Adrenal gland (tissue), 5 donors: ENCODE measurements at regions not wholly inside any gene's neighbourhood (a gene's known extent, or its start where the extent isn't known, plus 50 kb on each side); places are given as distances from the start of the nearest gene placed in this dataset.

Experiments
- POLR2A ChIP-seq, 2 donors: fragments of 450-650 bp; IDR thresholded peaks; one replicate each; pipeline ENCODE4 v1.6.1; 2017; ENCODE audit warnings: antibody characterized with exemption in 2 of 2, mild to moderate bottlenecking in 2 of 2, moderate library complexity in 1 of 2
- TF ChIP-seq, protein P1 (sequence below), 6 experiments: fragments of 450-650 bp in 4 of 6; fragments of 200-600 bp in 2 of 6; sonication (generic) in 1 of 6; IDR thresholded peaks; 1 replicate in 5 of 6; 2 replicates in 1 of 6; pipeline versions ENCODE4 v1.5.1 to v1.8.0; 2016 to 2021; ENCODE audit warnings: antibody characterized with exemption in 6 of 6, mild to moderate bottlenecking in 2 of 6, moderate library complexity in 1 of 6
- donor health status: DM: no; HTN: no; CAD: no.

DNA sequence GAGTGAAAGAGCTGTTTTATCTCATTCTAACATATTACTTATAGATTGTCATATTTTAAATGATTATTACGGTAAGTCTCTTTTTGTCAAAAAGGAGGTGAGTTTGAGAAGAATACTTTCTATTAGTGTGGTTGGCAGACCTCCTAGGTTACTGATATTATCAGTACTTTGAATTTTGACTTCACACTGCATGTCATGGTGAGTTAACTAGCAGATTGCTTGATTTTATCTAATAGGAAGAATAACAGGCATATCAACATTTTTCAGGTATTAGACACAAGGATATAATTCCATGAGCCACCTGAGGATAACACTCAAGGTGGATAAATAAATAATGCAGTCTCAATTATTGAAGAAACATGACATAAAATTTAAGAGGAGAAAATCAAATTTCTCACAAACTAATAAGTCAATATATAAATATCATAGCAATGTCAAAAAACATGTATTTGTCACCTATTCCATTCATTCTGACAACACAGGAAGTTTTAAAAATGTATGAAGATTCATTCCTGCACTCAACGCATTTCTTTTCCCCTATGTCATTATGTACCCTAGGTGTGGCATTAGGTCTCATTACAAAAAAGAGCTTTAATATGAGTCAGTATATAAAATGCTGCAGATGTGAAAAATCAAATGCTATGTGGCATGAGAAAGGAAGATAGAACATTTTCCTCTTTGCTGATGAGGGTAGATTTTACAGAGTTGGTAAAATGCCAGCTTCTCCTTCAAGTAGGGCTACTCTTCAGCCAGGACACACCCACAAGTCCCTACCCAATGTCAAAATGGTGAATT, 1621.6 kb downstream of the REEP3 start:
- TF ChIP-seq, protein P1, sequence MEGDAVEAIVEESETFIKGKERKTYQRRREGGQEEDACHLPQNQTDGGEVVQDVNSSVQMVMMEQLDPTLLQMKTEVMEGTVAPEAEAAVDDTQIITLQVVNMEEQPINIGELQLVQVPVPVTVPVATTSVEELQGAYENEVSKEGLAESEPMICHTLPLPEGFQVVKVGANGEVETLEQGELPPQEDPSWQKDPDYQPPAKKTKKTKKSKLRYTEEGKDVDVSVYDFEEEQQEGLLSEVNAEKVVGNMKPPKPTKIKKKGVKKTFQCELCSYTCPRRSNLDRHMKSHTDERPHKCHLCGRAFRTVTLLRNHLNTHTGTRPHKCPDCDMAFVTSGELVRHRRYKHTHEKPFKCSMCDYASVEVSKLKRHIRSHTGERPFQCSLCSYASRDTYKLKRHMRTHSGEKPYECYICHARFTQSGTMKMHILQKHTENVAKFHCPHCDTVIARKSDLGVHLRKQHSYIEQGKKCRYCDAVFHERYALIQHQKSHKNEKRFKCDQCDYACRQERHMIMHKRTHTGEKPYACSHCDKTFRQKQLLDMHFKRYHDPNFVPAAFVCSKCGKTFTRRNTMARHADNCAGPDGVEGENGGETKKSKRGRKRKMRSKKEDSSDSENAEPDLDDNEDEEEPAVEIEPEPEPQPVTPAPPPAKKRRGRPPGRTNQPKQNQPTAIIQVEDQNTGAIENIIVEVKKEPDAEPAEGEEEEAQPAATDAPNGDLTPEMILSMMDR (IDR thresholded peaks at IDR 0.05), result no peak
- no peak for TF ChIP-seq POLR2A (IDR thresholded peaks at IDR 0.05)
